HG03565 (cell line): ENCODE measurements at regions not wholly inside any gene's neighbourhood (a gene's known extent, or its start where the extent isn't known, plus 50 kb on each side); places are given as distances from the start of the nearest gene placed in this dataset.
"Not testable (repeated sequence)": the region's sequence is repeated elsewhere in the genome, so short reads cannot be mapped to it uniquely, and the experiment has no call there.

Source experiments
- ATAC-seq: cut with Tn5 transposase; IDR thresholded peaks from one replicate; pipeline ENCODE4 v1.9.1; 2021; ENCODE audit warnings: mild to moderate bottlenecking, moderate library complexity; ENCODE audit not compliant: unreplicated experiment

DNA sequence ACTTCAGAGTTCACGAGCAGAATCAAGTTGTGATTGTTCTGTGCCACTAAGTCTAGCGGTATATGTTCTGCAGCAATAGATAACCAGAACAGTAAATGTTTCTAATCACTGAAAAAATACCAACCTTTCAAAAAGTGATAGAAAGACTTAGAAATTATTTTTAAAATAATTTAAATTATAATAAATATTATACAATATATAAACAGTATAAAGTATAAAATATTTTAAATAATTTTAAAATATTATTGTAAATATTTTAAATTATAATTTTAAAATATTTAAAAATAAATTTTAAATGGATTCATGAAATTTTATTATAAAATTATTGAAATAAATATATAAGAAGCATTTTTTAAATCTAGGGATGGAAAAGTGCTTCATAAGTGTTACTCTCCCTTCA lies 126.3 kb upstream of the ID2 start:
- ATAC-seq, result no peak

DNA sequence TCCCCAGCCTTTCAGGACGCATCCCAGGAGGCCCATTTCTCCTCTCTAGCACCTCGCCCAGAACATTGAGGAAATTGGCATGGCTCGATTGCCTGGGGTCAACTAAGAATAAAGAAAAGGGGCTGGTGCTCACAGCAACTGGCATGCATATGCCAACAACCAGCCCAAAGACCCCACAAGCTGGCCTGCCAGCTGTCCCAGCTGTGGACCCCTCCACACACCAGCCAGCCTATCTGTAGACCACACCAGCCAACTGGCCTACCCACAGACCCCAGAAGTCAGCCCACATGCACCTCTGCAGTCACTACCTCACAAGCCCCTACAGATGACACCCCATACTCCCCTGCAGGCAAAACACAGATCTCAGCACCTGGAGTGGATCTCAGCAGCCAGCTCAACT lies 123.8 kb upstream of the ID2 start:
- no peak for ATAC-seq

DNA sequence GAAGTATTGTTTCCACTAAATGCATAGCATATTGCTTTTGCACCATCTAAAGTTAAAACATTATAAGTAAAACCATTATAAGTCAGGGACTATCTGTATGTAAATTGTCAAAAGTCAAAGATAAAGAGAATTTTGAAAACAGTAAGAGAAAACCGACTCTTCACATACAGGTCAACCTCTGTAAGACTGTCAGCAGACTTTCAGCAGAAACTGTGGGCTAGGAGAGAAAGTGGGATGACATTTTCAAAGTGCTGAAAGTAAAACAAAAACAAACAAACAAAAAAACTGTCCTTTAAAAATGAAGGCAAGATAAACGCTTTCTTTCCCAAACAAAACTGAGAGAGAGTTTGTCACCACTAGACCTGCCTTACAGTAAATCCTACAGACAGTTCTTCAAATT lies 122.9 kb upstream of the ID2 start:
- no peak for ATAC-seq

DNA sequence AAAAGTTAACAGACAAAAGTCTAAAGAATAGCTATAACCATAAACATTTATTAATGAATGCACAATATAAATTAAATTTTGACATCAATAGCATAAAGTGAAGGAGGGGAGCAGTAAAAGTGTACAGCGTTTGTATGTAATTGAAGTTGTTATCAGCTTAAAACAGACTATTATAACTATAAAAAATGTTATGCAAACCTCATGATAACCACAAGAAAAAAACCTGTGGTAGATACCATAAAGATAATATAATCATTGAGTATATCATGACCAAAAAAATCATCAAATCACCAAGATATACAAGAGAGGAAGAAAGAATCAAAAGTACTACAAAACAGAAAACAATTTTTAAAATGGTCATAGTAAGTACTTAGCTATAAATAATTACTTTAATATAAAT lies 122.1 kb upstream of the ID2 start:
- no peak for ATAC-seq

DNA sequence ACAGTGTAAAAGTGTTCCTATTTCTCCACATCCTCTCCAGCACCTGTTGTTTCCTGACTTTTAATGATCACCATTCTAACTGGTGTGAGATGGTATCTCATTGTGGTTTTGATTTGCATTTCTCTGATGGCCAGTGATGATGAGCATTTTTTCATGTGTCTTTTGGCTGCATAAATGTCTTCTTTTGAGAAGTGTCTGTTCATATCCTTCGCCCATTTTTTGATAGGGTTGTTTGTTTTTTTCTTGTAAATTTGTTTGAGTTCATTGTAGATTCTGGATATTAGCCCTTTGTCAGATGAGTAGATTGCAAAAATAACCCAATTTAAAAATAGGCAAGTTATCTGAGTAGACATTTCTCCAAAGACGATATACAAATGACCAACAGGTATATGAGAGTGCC lies 120.2 kb upstream of the ID2 start:
- ATAC-seq, result not testable (repeated sequence)

DNA sequence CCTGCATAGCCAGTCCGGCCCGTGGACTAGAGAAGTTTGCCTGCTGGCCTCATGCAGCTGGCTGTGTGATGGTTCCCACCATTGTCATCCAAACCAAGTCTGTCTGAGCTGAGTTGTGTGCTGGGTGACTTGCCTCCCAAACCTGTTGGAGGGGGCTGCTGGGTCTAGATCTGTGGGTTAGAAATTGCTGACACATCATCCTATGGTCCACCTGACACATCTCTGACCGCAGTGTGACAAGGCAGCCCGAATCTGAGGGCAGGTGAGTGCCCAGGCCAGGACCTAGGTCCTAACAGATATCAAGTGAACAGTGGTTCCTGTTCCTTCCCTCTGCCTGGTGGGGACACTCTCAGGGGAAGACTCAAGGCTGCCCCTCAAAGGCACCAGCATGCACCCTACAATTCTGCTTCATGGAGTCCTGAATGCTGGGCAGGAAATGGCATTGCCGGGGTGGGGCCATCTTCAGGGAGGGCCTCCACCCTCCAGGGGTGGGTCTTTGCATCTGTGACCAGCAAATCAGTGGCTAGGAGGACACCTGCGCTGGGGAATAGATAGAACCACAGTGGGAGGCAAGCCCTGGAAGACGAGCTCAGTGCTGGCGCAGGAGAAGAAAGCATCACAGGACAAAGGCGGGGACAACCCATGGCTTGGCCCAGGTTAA lies 117.9 kb upstream of the ID2 start:
- no peak for ATAC-seq

DNA sequence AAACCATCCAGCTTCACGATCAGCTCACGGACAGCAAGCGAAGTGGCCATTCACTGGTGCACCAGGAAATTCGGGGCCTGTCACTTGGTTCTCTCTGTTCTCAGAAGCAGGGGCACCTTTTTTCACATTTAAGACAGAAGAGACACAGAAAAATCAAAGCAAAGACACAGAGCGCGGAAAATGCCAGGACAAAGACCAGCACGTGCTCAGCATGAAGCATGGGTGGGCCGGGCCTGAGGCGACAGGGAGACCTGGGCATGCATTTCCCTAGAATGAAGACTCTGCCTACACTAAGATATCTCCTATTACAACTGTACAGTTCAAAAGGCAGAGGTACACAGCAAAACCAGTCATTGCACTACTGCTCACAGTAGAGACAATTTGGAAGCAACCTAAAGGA lies 117.4 kb upstream of the ID2 start:
- no peak for ATAC-seq

DNA sequence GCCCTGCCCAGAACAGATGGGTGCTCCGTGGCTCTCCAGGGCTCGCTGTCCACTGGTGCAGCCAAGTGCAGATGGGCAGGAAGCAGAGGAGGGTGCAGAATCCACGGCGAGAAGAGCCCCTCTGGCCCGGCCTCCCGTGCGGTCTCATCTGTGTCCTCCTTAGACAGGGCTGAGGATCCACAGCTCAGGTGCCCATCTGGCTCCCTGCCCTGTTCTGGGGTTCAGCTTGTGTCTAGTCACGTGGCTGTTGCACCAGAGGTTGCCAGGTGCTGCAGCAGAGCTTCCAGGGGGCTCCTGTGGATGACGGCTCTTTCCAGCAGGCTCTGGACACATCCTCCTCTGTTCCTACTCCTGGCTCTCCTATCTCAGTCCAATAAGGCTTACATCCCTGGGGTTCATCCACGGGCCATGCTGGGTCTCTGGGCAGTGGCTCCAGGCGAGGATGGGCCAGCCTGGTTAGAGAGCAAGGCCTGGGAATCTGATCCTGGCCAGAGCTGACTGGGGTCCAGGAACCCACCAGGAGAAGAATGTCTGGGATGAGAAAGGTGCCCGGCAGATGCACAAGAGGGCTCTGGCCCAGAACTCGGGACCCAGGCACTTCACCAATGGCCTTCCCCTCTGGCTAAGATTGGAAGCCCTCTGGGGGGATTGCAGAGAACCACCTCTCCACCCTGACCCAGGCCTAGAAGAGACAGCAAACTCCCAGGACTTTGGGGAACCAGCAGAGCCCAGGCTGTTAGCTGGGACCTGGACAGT lies 116.3 kb upstream of the ID2 start:
- ATAC-seq, result no peak

DNA sequence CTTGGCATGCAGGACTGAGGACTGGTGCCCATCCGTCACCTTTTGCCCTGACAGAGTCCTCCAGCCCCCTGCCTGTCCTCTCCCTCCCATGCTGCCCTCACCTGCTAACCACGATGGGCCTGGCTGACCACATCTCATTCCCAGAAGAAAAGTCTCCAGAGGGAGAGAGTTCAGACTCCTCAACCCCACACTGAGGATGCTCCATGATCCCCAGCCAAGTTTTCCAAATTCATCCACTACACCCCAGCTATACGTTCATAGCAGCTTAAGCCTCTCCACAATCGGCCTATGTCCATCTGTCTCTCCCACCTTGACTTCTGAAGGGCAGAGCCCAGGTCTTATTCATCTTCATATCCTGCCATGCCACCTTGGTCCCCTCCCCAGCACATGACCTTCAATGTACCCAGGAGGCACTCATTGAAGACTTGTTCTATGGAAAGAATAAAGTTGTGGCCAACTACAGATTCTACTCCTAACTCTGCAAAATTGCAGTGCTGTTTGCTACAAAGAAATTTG lies 115.6 kb upstream of the ID2 start:
- no peak for ATAC-seq

DNA sequence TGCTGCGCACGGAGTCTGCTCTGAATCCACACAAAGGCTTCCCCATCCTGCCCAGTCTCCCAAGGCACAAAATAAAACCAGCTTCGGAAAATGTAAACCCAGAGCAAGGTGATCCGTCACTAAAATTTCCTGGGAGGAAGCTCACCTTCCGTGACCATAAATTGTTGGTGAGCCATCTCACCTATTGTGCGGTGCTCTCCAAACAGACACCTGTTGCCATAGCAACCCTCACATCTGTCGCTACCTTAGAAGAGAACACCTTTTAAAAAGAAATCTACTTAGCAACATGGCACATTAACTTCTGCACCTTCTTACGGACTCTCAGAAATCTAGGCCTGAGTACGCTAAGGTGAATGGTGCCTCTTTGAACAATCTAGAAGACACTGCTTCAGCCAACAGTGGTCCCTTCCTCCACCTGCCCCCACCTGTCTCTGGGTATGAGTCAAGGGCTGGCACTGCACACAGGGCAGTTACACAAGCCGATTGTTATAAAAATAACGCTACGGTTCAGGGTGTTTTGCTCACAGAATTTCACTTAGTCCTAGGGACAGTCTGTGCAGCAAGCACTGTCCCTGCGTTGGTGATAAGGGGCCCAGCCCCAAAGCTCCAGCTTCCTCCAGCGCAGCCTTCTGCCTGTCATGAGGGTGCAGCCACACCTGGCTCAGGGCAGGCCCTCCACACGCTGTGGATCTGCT lies 114.9 kb upstream of the ID2 start:
- no peak for ATAC-seq

DNA sequence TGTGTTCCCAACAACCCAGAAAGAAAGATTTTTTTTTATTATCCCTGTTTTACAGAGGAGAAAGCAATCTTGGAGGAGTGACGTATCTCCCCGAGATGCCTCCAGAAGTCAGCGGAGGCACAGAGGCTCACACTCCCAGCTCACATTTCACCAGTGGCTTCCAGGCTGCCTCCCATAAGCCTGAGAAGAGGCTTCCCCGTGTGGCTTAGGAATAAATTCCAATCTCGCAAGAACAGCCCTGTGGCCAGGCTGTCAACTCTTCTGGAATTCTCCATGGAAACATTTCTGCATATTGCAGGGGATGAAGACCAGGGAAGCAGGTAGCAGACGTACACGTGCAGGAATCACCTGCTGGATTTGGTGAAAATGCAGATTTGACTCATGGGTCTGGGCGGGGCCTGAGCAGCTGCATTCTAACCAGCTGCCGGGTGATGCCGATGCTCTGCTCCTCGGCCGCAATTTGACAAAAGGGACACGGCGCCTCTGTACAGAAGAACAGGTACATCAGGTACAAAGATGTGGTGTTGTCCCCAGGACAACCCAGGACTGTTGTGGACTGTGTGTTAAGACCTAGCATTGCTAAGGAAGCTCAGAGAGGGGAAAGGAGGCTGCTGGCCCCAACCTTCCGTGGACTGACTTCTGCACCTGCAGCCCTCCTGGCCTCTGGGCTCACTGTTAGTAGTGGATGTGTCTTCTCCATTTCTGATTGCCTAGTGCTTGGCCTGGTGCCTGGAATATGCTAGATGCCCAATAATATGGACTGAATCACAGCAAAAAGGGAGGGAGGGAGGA lies 114.2 kb upstream of the ID2 start:
- no peak for ATAC-seq

DNA sequence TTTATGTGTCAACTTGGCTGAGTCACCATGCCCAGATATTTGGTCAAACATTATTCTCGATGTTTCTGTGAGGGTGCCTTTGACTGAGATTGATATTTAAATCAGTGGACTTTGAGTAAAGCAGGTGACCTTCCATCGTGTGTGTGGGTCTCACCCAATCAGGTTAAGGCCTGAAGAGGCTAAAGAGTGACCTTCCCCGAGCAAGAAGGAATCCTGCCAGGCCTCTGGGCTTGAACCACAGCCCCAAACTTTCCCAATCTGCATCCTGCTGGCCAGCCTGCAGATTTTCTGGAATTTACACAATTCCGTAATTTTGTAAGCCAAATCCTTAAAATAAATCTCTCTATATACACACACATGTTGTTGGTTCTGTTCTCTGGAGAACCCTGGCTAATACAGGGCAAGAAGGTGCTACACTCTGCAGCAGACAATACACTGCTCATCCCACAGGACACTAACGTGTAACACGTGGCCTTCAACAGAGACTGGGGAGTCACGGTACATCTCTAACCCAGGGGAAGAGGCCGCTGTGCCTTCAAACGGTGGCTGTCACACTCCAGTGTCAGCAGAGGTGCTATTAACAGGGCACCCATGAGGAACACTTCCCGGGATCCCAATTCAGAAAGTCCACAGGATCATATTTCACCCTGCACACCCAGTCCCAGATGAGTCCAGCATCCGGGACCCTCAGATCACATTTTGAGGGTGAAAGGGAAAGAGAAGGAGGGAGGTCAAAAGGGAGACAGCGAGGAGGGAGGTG lies 113.1 kb upstream of the ID2 start:
- no peak for ATAC-seq

DNA sequence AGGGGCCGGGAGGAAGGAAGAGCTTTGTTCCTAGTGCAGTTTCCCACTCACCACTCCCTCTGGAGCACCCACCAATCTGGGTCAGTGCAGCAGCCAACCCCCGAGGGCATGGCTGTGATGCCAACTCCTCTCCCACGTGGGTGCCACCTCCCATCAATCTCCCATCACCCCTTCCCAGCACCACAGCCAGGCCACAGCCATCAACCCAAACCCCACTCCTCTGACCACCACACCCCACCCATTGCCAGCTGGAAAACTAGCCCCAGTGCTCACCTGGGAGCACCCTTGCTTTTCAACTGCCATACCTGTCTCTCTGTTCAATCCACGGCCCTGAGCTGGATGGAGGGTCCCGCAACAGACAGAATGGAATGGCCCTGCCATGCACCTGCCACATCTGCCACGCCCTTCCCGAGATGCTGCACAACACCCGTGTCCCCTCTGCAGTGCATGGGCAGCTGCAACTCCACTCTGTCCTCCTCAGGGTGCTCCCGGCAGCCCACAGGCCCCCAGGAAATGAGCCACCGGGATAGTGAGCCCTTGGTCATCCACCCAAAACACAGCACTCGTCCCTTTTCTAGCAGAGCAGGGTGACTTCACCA lies 112.4 kb upstream of the ID2 start:
- ATAC-seq, result no peak

DNA sequence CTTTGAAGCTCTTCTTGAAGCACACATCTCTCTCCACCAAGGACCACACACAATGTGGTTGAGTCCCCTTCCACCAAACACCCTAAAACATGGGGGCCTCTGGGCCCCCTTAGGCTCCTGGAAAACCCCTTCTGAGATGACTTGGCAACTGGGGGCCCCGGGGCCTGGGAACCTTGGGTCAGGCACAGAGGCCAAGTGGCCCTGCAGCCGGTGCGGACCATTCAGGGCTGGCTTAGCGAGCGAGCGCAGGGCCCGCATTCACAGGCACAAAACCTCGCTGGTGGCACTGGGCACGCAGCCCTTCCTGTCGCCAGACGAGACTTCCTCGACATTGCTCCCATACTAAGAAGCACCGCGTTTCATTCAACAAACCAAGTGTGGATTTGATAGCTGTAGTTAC lies 111.2 kb upstream of the ID2 start:
- no peak for ATAC-seq

DNA sequence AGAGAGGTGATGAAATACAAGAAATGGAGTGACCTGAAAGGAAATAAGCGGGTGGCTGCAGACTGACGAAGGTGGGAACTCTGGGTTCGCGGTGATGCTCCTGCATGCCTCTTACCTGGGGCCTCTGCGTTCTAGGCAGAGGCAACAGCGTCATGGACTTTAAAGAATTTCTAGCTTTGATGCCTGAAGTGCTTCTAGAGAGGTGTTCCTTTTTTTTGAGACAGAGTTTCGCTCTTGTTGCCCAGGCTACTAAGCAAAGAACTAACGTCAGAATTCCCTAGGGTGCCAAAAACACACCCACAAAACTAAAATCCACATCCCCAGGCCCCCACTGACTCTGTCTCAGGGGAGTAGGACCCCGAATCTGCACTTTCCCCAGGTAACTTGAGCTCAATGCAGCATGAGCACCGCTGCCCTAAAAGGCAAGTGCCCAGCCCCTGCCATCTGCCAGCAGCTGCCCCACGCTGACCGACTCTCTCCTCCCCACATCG lies 110.5 kb upstream of the ID2 start:
- ATAC-seq, result no peak

DNA sequence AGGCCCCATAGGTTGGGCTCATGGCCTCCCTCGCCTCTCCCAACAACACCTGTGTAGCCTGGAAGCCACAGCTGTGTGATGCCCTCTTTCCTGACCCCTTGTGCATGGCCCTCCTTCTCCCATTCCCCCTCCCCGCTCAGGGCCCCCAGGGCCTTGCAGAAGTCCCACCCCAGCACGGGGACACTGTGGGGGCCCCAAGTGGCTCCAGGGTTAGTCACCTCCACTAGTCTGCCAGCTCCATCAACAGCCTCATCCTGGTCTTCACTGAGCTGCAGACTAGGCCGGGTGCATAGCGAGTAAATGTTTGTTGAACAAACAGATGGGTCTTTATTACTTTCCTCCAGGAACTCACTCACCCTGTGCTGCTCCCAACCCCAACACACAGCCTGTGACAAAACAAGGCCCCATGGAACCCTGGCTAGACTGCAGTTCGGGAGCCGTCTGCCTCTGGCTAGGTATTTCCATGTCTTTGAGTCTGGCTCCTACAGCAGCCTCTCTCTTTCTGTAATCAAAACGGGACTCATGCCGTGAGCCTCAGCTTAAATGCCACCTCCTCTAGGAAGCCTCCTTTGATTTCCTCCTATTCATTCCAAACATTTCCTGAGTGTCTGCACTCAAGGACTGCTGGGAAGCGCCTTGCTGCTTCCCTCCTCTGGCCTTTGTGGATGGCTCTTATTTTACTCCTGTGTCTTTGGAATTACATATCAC lies 109.9 kb upstream of the ID2 start:
- ATAC-seq, result no peak

DNA sequence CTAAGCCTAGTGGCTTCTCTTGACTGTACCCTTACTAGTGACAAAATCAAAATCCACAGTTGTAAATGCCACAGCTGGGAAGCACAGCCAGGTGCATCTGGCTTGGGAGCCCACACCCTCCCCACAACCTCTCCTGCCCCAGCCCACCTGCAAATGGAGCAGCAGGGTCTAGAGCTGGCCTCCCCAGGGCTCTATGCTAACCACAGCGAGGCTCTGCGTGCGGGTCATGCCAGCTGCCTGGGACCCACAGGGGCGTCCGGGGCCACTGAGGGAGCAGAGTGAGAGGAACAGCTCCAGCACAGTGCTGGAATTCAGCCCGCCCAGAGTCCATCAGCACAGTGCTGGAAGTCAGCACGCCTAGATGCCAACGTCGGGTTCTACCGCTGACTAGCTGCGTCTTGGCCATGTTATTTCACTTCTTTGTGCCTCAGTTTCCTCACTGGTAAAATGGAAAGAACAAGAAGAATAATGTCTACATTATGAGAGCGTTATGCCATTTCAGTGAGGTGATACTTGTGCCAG lies 109.1 kb upstream of the ID2 start:
- ATAC-seq, result no peak

DNA sequence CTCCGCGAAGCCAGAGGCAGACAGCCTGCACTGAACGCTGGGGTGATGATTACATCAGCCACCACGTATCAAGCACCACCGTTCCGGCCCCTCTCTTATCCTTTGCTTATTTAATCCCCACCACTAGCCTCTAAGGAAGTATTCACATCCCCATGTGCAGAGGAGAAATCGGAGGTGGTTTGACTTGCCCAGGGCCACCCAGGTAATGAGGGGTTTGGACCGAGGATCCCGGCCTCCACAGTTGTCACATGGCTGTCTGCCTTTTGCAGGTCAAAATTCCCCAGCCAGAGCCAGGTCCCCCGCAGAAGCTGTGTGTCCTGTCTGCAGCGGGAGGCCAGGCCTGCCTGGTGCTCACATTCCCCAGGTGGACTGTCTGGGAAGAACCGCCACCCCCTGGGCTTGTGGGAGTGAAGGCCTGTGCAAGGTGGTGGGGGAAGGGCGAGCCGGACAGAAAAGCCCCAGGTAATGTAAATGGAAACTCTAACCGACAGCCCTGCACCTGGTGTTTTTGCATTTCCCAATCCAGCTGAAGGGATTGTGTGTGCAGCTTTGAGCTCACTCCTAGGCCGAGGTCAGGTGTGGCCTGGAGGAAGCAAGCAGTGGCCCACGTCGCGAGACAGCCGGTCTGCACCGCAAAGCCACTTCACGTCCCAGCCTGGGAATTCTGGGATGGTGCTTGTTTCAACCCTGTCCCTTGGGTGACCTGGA lies 108.5 kb upstream of the ID2 start:
- ATAC-seq, result no peak

DNA sequence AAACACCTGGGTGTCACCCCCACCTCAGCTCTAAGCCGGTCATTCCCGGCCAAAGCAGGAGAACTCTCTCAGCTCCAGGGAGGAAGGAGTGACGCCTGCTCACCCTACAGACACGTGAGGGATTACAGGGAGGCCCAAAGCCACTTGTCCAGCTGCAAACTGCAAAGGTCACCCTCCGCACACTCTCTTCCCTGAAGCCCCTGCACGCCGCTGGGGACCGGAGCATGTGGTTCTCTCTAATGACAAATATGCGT lies 108.0 kb upstream of the ID2 start:
- no peak for ATAC-seq
